SK-N-SH (cell line): ENCODE measurements at regions not wholly inside any gene's neighbourhood (a gene's known extent, or its start where the extent isn't known, plus 50 kb on each side); places are given as distances from the start of the nearest gene placed in this dataset.

Source experiments
- CTCF ChIA-PET: fragments of 300-600, 350-600 bp; formaldehyde crosslinking; extraction: SDS; loops from one replicate; lab custom pipeline; 2021; lab: Yijun Ruan, JAX
- POLR2A ChIA-PET: fragments of 350-600 bp; sonication (Branson Sonifier 250); formaldehyde crosslinking; extraction: SDS; loops from one replicate; lab custom pipeline; 2020; ENCODE audit warnings: antibody characterized with exemption, inconsistent platforms; lab: Yijun Ruan, JAX
- DNase-seq: peaks from one replicate; pipeline ENCODE4 v3.0.0; 2012
- H2AFZ ChIP-seq: fragments of 200-600 bp; sonication (generic); 2 replicates; pipeline ENCODE4 v1.8.1; 2016; ENCODE audit warnings: antibody characterized with exemption, mild to moderate bottlenecking, low read depth
- H3F3A ChIP-seq: fragments of 200-600 bp; sonication (generic); replicated peaks from 2 replicates; pipeline ENCODE3; 2016; ENCODE audit warnings: antibody characterized with exemption, mild to moderate bottlenecking; ENCODE audit not compliant: insufficient read depth
- H3K27ac ChIP-seq, 2 experiments: fragments of 200-500 bp in 1 of 2; fragments of 200-600 bp in 1 of 2; sonication (Bioruptor generic) in 1 of 2; sonication (generic), shearing (Covaris generic) in 1 of 2; 2 replicates each; pipeline versions ENCODE4 v1.5.1 to v1.6.1; 2014 to 2016; ENCODE audit warnings: low read depth in 2 of 2, inconsistent platforms in 1 of 2, low read length in 1 of 2, mild to moderate bottlenecking in 1 of 2, mixed read lengths in 1 of 2
- H3K27me3 ChIP-seq: fragments of 200-600 bp; sonication (generic), shearing (Covaris generic); 2 replicates; pipeline ENCODE4 v1.6.1; 2016; ENCODE audit warnings: mixed run types; ENCODE audit not compliant: insufficient read depth
- H3K36me3 ChIP-seq, 2 experiments: fragments of 200-500 bp in 1 of 2; fragments of 200-600 bp in 1 of 2; sonication (Bioruptor generic) in 1 of 2; sonication (generic) in 1 of 2; replicated peaks in 1 of 2; 2 replicates each; pipeline versions ENCODE3 to v1.5.1; 2014 to 2016; ENCODE audit warnings: low read length in 1 of 2, mild to moderate bottlenecking in 1 of 2; ENCODE audit not compliant: insufficient read depth in 2 of 2, control insufficient read depth in 1 of 2
- H3K4me1 ChIP-seq, 2 experiments: fragments of 200-500 bp in 1 of 2; fragments of 200-600 bp in 1 of 2; sonication (Bioruptor generic) in 1 of 2; sonication (generic), shearing (Covaris generic) in 1 of 2; 2 replicates each; pipeline versions ENCODE4 v1.5.1 to v1.6.1; 2014 to 2016; ENCODE audit warnings: low read depth in 1 of 2, low read length in 1 of 2, mixed run types in 1 of 2; ENCODE audit not compliant: insufficient read depth in 2 of 2, control insufficient read depth in 1 of 2
- H3K4me2 ChIP-seq: fragments of 200-600 bp; sonication (generic), shearing (Covaris generic); 2 replicates; pipeline ENCODE4 v1.6.1; 2017; ENCODE audit warnings: mixed run types
- H3K4me3 ChIP-seq, 2 experiments: fragments of 200-500 bp in 1 of 2; fragments of 200-600 bp in 1 of 2; sonication (Bioruptor generic) in 1 of 2; sonication (generic), shearing (Covaris generic) in 1 of 2; 2 replicates each; pipeline versions ENCODE4 v1.5.1 to v1.8.1; 2014 to 2016; ENCODE audit warnings: low read depth in 2 of 2, inconsistent platforms in 1 of 2, low read length in 1 of 2, mild to moderate bottlenecking in 1 of 2, mixed read lengths in 1 of 2, moderate library complexity in 1 of 2
- H3K79me2 ChIP-seq: fragments of 200-600 bp; sonication (generic); 2 replicates; pipeline ENCODE4 v1.8.1; 2017; ENCODE audit warnings: mild to moderate bottlenecking; ENCODE audit not compliant: insufficient read depth
- H3K9ac ChIP-seq: fragments of 200-600 bp; sonication (generic); 2 replicates; pipeline ENCODE4 v1.6.1; 2017; ENCODE audit warnings: mixed run types
- H3K9me2 ChIP-seq: fragments of 200-600 bp; sonication (generic); 2 replicates; pipeline ENCODE4 v1.6.1; 2017; ENCODE audit warnings: mixed run types
- H3K9me3 ChIP-seq: fragments of 200-600 bp; sonication (generic); 2 replicates; pipeline ENCODE4 v1.6.1; 2017; ENCODE audit warnings: mixed run types, mild to moderate bottlenecking, moderate library complexity
- H4K20me1 ChIP-seq: fragments of 200-600 bp; sonication (generic); 2 replicates; pipeline ENCODE4 v1.6.1; 2017; ENCODE audit warnings: mild to moderate bottlenecking, mixed run types; ENCODE audit not compliant: insufficient read depth
- EP300 ChIP-seq, 2 experiments: IDR thresholded peaks; 2 replicates each; pipeline versions ENCODE4 v1.4.0 to v1.6.1; 2012; ENCODE audit warnings: borderline replicate concordance in 1 of 2, low read depth in 1 of 2, low read length in 1 of 2
- EZH2phosphoT487 ChIP-seq: fragments of 200-600 bp; sonication (generic); IDR thresholded peaks from 2 replicates; pipeline ENCODE4 v1.6.1; 2017; ENCODE audit warnings: low read depth, mixed run types, mild to moderate bottlenecking, antibody characterized with exemption, moderate library complexity, borderline replicate concordance
- GATA2 ChIP-seq: sonication (generic); formaldehyde crosslinking; IDR thresholded peaks from 2 replicates; pipeline ENCODE4 v1.5.0; 2020; ENCODE audit warnings: mild to moderate bottlenecking, missing genetic modification reagents
- JUND ChIP-seq: IDR thresholded peaks from 2 replicates; pipeline ENCODE4 v1.4.0; 2012
- NFIC ChIP-seq: IDR thresholded peaks from 2 replicates; pipeline ENCODE4 v1.4.0; 2012; ENCODE audit warnings: borderline replicate concordance
- PBX3 ChIP-seq: IDR thresholded peaks from 2 replicates; pipeline ENCODE4; 2012
- RAD21 ChIP-seq: IDR thresholded peaks from 2 replicates; pipeline ENCODE4 v1.6.1; 2012; ENCODE audit warnings: mild to moderate bottlenecking, low read length
- REST ChIP-seq: IDR thresholded peaks from 2 replicates; pipeline ENCODE4 v1.6.1; 2012; ENCODE audit warnings: mild to moderate bottlenecking, low read depth, low read length, moderate library complexity
- RFX5 ChIP-seq: IDR thresholded peaks from 2 replicates; pipeline ENCODE4 v1.6.1; 2012; ENCODE audit warnings: mild to moderate bottlenecking, improper control_type of control experiment, low read length
- RXRA ChIP-seq: IDR thresholded peaks from 2 replicates; pipeline ENCODE4 v1.4.0; 2012; ENCODE audit warnings: low read depth, mild to moderate bottlenecking, borderline replicate concordance
- SIN3A ChIP-seq: IDR thresholded peaks from 2 replicates; pipeline ENCODE4 v1.6.1; 2012; ENCODE audit warnings: low read depth, mild to moderate bottlenecking, low read length, moderate library complexity, borderline replicate concordance
- SMC3 ChIP-seq: IDR thresholded peaks from 2 replicates; pipeline ENCODE4 v1.6.1; 2012; ENCODE audit warnings: low read depth, low read length, improper control_type of control experiment
- USF2 ChIP-seq: fragments of 150-350 bp; IDR thresholded peaks from 2 replicates; pipeline ENCODE4 v1.6.1; 2017; ENCODE audit warnings: antibody characterized with exemption, low read length, low read depth, borderline replicate concordance
- WGBS: methylation state at CpG from one replicate; pipeline ENCODE4 v1.1.6; 2017; ENCODE audit warnings: low lambda C conversion rate; 5-methylcytosine and 5-hydroxymethylcytosine counted together

- H3K4me2 ChIP-seq, result no peak overlapping the region
- no peaks in the 10 kb centered on the region for H3K36me3 ChIP-seq
- POLR2A ChIA-PET, result no interaction called here
- no peak overlapping the region for H3K27ac ChIP-seq
- CTCF ChIA-PET, result interaction anchor here (1.1 kb wide), 1 partner anchor 83 kb away, joined by 3 read pairs; no protein-coding TSS in a partner anchor
- TF ChIP-seq USF2 (no peak), JUND (no peak), EP300 (IDR thresholded peaks at IDR 0.05; ENCODE audit: borderline replicate concordance in 1 of 2, low read depth in 1 of 2, low read length in 1 of 2) (no peak), EZH2phosphoT487 (no peak), RXRA (no peak), SIN3A (no peak), PBX3 (no peak), RFX5 (no peak), GATA2 (CRISPR knock-in tag) (no peak)
- DNase-seq, result no peak
- H3K4me1 ChIP-seq, result peaks cover 3 to 10% of the 10 kb centered on the region in 2 experiments; a peak in 3 of 4 replicates
- 75% methylated on average over 6 of the region's 6 CpGs for WGBS
- H3K79me2 ChIP-seq, result no peaks in the 10 kb centered on the region
- H3K9me3 ChIP-seq, result no peaks in the 10 kb centered on the region
- no peak overlapping the region for H3K9ac ChIP-seq
- H3K9me2 ChIP-seq, result no peaks in the 10 kb centered on the region
- H4K20me1 ChIP-seq, result no peaks in the 10 kb centered on the region
- no peaks in the 10 kb centered on the region for H3K27me3 ChIP-seq
- H3F3A ChIP-seq, result no peaks in the 10 kb centered on the region
- H2AFZ ChIP-seq, result no peak overlapping the region
- no peak overlapping the region for H3K4me3 ChIP-seq
These were observed 99.9 kb downstream of the MACIR start for GRCh38 chr5:103358305-103358995.

- no peak for DNase-seq
- no peaks in the 10 kb centered on the region for H4K20me1 ChIP-seq
These were observed 99.1 kb downstream of the MACIR start for GRCh38 chr5:103357636-103358035.

More at GRCh38 chr5:103357636-103358035, 99.1 kb downstream of the MACIR start:
- Histone ChIP-seq H3K27me3 (no peaks in the 10 kb centered on the region), H3K27ac (no peak overlapping the region), H3K4me1 (peaks cover 3 to 10% of the 10 kb centered on the region in 2 experiments; a peak in 3 of 4 replicates), H3K4me2 (no peak overlapping the region), H3K9me2 (no peaks in the 10 kb centered on the region), H3F3A (no peaks in the 10 kb centered on the region), H3K79me2 (no peaks in the 10 kb centered on the region), H3K9me3 (no peaks in the 10 kb centered on the region), H2AFZ (no peak overlapping the region), H3K9ac (no peak overlapping the region), H3K4me3 (no peak overlapping the region), H3K36me3 (no peaks in the 10 kb centered on the region)
- POLR2A ChIA-PET, result no interaction called here
- no peak for TF ChIP-seq SMC3
- TF ChIP-seq REST, result no peak
- TF ChIP-seq NFIC, result no peak
- TF ChIP-seq SIN3A, result no peak
- no peak for TF ChIP-seq RAD21
- no peak for TF ChIP-seq USF2
- no peak for TF ChIP-seq JUND
- 91% methylated on average over 3 of the region's 3 CpGs for WGBS
- CTCF ChIA-PET, result interaction anchor here (1.1 kb wide), 1 partner anchor 84 kb away, joined by 3 read pairs; no protein-coding TSS in a partner anchor
